GM12878 (cell line): ENCODE measurements at regions not wholly inside any gene's neighbourhood (a gene's known extent, or its start where the extent isn't known, plus 50 kb on each side); places are given as distances from the start of the nearest gene placed in this dataset.

Experiments used
- MYB ChIP-seq: fragments of 150-350 bp; IDR thresholded peaks from 2 replicates; pipeline ENCODE4 v1.6.1; 2014; ENCODE audit warnings: mild to moderate bottlenecking, low read depth, low read length, borderline replicate concordance
- YY1 ChIP-seq: IDR thresholded peaks from 2 replicates; pipeline ENCODE4 v1.6.1; 2011; ENCODE audit warnings: low read depth, mild to moderate bottlenecking, low read length
- TF ChIP-seq, protein P1 (sequence below): fragments of 450-650 bp; IDR thresholded peaks from 2 replicates; pipeline ENCODE4 v1.6.1; 2017; ENCODE audit warnings: mild to moderate bottlenecking, moderate library complexity
- TF ChIP-seq, protein P2 (sequence below): fragments of 450-650 bp; IDR thresholded peaks from 2 replicates; pipeline ENCODE4 v1.6.1; 2017; ENCODE audit warnings: mild to moderate bottlenecking, low read depth, inconsistent platforms; ENCODE audit not compliant: poor library complexity, severe bottlenecking
- TF ChIP-seq, protein P3 (sequence below): fragments of 450-650 bp; IDR thresholded peaks from 2 replicates; pipeline ENCODE4 v1.6.1; 2018; ENCODE audit warnings: borderline replicate concordance, mild to moderate bottlenecking; ENCODE audit not compliant: partially characterized antibody

DNA sequence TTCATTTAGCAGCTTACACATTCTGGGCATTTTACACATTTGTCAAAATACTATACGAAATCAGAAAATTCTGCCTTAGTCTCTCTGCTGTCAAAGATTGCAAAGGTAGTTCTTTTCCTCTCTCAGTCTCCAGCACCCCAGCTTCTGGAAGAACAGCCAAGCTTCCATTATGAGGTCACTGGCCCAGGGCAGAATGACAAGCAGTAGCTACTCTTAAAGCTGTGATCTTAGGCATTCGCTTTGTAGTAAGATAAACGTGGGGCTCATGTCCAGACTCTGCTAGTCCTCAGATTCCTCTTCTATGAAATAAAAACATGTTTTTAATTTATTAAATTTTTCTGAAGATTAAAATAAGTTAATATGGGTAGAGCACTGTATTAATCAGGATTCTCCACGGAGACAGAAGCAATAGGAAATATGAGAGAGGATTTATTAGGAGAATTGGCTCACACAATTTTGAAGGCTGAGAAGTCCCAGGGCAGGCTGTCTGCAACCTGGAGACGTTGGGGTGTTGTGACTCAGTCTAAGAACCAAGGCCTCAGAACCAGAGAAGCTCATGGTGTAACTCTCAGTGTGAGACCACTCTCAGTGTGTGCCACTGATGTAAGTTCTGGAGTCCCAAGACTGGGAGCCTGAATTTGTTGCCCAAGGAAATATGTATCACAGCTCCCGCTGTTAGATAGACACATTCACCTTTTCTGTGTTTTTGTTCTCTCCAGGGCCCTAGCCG lies 201.2 kb downstream of the CMPK2 start (continued):
- TF ChIP-seq, protein P1, sequence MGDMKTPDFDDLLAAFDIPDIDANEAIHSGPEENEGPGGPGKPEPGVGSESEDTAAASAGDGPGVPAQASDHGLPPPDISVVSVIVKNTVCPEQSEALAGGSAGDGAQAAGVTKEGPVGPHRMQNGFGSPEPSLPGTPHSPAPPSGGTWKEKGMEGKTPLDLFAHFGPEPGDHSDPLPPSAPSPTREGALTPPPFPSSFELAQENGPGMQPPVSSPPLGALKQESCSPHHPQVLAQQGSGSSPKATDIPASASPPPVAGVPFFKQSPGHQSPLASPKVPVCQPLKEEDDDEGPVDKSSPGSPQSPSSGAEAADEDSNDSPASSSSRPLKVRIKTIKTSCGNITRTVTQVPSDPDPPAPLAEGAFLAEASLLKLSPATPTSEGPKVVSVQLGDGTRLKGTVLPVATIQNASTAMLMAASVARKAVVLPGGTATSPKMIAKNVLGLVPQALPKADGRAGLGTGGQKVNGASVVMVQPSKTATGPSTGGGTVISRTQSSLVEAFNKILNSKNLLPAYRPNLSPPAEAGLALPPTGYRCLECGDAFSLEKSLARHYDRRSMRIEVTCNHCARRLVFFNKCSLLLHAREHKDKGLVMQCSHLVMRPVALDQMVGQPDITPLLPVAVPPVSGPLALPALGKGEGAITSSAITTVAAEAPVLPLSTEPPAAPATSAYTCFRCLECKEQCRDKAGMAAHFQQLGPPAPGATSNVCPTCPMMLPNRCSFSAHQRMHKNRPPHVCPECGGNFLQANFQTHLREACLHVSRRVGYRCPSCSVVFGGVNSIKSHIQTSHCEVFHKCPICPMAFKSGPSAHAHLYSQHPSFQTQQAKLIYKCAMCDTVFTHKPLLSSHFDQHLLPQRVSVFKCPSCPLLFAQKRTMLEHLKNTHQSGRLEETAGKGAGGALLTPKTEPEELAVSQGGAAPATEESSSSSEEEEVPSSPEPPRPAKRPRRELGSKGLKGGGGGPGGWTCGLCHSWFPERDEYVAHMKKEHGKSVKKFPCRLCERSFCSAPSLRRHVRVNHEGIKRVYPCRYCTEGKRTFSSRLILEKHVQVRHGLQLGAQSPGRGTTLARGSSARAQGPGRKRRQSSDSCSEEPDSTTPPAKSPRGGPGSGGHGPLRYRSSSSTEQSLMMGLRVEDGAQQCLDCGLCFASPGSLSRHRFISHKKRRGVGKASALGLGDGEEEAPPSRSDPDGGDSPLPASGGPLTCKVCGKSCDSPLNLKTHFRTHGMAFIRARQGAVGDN, result no peak
- TF ChIP-seq YY1 (no peak), MYB (no peak)
- TF ChIP-seq, protein P2, sequence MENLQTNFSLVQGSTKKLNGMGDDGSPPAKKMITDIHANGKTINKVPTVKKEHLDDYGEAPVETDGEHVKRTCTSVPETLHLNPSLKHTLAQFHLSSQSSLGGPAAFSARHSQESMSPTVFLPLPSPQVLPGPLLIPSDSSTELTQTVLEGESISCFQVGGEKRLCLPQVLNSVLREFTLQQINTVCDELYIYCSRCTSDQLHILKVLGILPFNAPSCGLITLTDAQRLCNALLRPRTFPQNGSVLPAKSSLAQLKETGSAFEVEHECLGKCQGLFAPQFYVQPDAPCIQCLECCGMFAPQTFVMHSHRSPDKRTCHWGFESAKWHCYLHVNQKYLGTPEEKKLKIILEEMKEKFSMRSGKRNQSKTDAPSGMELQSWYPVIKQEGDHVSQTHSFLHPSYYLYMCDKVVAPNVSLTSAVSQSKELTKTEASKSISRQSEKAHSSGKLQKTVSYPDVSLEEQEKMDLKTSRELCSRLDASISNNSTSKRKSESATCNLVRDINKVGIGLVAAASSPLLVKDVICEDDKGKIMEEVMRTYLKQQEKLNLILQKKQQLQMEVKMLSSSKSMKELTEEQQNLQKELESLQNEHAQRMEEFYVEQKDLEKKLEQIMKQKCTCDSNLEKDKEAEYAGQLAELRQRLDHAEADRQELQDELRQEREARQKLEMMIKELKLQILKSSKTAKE, result no peak
- TF ChIP-seq, protein P3, sequence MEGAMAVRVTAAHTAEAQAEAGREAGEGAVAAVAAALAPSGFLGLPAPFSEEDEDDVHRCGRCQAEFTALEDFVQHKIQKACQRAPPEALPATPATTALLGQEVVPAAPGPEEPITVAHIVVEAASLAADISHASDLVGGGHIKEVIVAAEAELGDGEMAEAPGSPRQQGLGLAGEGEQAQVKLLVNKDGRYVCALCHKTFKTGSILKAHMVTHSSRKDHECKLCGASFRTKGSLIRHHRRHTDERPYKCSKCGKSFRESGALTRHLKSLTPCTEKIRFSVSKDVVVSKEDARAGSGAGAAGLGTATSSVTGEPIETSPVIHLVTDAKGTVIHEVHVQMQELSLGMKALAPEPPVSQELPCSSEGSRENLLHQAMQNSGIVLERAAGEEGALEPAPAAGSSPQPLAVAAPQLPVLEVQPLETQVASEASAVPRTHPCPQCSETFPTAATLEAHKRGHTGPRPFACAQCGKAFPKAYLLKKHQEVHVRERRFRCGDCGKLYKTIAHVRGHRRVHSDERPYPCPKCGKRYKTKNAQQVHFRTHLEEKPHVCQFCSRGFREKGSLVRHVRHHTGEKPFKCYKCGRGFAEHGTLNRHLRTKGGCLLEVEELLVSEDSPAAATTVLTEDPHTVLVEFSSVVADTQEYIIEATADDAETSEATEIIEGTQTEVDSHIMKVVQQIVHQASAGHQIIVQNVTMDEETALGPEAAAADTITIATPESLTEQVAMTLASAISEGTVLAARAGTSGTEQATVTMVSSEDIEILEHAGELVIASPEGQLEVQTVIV, result no peak
